ENCODE measurements at regions not wholly inside any gene's neighbourhood (a gene's known extent, or its start where the extent isn't known, plus 50 kb on each side); places are given as distances from the start of the nearest gene placed in this dataset.

DNA sequence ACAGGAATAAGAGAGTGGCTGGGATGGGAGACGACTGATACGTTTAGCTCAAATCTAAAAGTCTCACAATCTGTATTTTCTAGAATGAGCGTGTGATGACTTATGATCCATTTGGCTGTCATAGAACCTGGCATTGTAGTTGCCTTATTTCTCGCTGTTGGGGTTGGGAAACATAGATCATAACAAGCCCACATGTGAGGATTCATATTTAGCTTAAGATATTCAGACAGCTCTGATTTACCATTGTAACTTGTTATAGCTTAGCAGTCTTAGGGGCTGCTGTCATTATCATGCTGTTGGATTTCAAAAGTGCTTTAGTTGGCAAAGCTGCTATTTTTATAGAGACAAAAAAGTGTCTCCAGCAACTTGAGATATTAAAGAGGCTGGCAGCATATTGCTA is 871.3 kb downstream of the ZPLD1 start:
- no peaks in the 10 kb centered on the region for H4K20me1 ChIP-seq (ENCODE audit: insufficient read depth, poor library complexity, severe bottlenecking)
- WGBS (ENCODE audit: low lambda C conversion rate, missing lambda C conversion rate) = 74% methylated on average over 4 of the region's 4 CpGs
- no peak overlapping the region for H3K27ac ChIP-seq
- no peaks in the 10 kb centered on the region for H3K9me2 ChIP-seq (replicated peaks; ENCODE audit: insufficient read depth)
- H3K4me1 ChIP-seq (ENCODE audit: insufficient read depth) = no peaks in the 10 kb centered on the region
- H3K9me3 ChIP-seq (ENCODE audit: low read depth) = no peaks in the 10 kb centered on the region
- H3K36me3 ChIP-seq (replicated peaks; ENCODE audit: insufficient read depth, low read depth) = no peaks in the 10 kb centered on the region
- TF ChIP-seq CTCF (IDR thresholded peaks at IDR 0.05; ENCODE audit: poor library complexity) (no peak), EZH2phosphoT487 (IDR thresholded peaks at IDR 0.05; ENCODE audit: low read depth, severe bottlenecking, unreplicated experiment) (no peak), EZH2 (IDR thresholded peaks at IDR 0.05; ENCODE audit: borderline replicate concordance) (no peak)
- no peak overlapping the region for H3K4me3 ChIP-seq
- no peaks in the 10 kb centered on the region for H3K27me3 ChIP-seq
- H3K4me2 ChIP-seq = no peak overlapping the region
- H3K79me2 ChIP-seq = no peaks in the 10 kb centered on the region
- DNase-seq (ENCODE audit: low spot score) = no peak
- H2AFZ ChIP-seq = no peak overlapping the region

DNA sequence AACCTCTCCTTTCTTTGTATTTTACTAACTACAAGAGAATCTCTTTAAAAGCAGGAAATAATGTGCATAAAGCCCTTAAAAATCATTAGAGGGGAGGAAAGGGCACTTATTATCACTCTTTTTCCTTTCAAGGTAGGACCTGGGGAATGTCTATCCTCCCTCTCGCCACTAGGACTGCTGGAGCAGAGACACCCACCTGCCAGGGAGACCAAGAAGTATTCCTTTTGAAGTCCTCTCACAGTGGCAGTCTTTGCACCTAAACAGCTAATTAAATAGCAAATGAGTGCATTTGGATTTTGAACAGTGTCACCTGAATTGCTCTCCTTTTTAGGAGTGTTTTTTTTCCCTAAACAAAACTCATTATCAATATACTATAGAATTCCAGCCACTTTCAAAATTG is 874.1 kb downstream of the ZPLD1 start:
- Histone ChIP-seq H4K20me1 (ENCODE audit: insufficient read depth, poor library complexity, severe bottlenecking) (no peaks in the 10 kb centered on the region), H3K27me3 (no peaks in the 10 kb centered on the region), H2AFZ (no peak overlapping the region), H3K9me2 (replicated peaks; ENCODE audit: insufficient read depth) (no peaks in the 10 kb centered on the region), H3K9me3 (ENCODE audit: low read depth) (no peaks in the 10 kb centered on the region), H3K4me1 (ENCODE audit: insufficient read depth) (no peaks in the 10 kb centered on the region), H3K79me2 (no peaks in the 10 kb centered on the region), H3K36me3 (replicated peaks; ENCODE audit: insufficient read depth, low read depth) (no peaks in the 10 kb centered on the region), H3K27ac (no peak overlapping the region), H3K4me3 (no peak overlapping the region), H3K4me2 (no peak overlapping the region)
- peak; percentile 5 for DNase-seq (ENCODE audit: low spot score)
- TF ChIP-seq CTCF (IDR thresholded peaks at IDR 0.05; ENCODE audit: poor library complexity) = no peak
- no peak for TF ChIP-seq EZH2phosphoT487 (IDR thresholded peaks at IDR 0.05; ENCODE audit: low read depth, severe bottlenecking, unreplicated experiment)
- no peak for TF ChIP-seq EZH2 (IDR thresholded peaks at IDR 0.05; ENCODE audit: borderline replicate concordance)
- 71% methylated on average over 1 of the region's 1 CpG for WGBS (ENCODE audit: low lambda C conversion rate, missing lambda C conversion rate)

DNA sequence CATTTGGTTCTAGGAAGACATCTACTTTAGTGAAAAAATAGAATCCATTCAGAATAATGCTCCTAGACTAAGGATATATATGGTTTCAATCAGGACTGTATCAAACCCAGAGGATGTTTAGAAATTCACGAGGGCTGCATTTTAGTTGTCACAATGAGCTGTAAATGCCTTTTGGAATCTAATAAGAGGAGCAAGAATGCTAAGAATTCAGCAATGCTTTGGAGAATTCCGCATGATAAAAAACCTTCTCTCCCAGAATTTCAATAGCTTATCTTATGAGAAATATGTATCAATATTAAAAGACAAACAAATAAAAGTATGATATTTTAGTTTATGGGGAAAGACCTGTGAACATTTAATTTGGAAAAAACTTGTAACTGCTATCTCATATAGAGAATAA is 885.1 kb downstream of the ZPLD1 start:
- Histone ChIP-seq H3K4me1 (ENCODE audit: insufficient read depth) (no peaks in the 10 kb centered on the region), H3K9me3 (ENCODE audit: low read depth) (no peaks in the 10 kb centered on the region), H3K4me2 (no peak overlapping the region), H4K20me1 (ENCODE audit: insufficient read depth, poor library complexity, severe bottlenecking) (no peaks in the 10 kb centered on the region), H3K27me3 (no peaks in the 10 kb centered on the region), H3K9me2 (replicated peaks; ENCODE audit: insufficient read depth) (no peaks in the 10 kb centered on the region), H3K36me3 (replicated peaks; ENCODE audit: insufficient read depth, low read depth) (no peaks in the 10 kb centered on the region), H2AFZ (no peak overlapping the region), H3K79me2 (no peaks in the 10 kb centered on the region), H3K27ac (no peak overlapping the region), H3K4me3 (no peak overlapping the region)
- no peak for TF ChIP-seq CTCF (IDR thresholded peaks at IDR 0.05; ENCODE audit: poor library complexity)
- no peak for TF ChIP-seq EZH2phosphoT487 (IDR thresholded peaks at IDR 0.05; ENCODE audit: low read depth, severe bottlenecking, unreplicated experiment)
- no peak for TF ChIP-seq EZH2 (IDR thresholded peaks at IDR 0.05; ENCODE audit: borderline replicate concordance)
- whole genome bisulfite sequencing (ENCODE audit: low lambda C conversion rate, missing lambda C conversion rate) = 50% methylated on average over 2 of the region's 2 CpGs
- DNase-seq (ENCODE audit: low spot score) = no peak
